HepG2 (cell line): ENCODE measurements at regions not wholly inside any gene's neighbourhood (a gene's known extent, or its start where the extent isn't known, plus 50 kb on each side); places are given as distances from the start of the nearest gene placed in this dataset.

ENCODE experiments used
- AGO1 ChIP-seq: fragments of 200-400 bp; formaldehyde crosslinking; IDR thresholded peaks from 2 replicates; pipeline ENCODE4 v1.6.1; 2017; ENCODE audit warnings: mild to moderate bottlenecking, low read depth, low read length, moderate library complexity; ENCODE audit not compliant: poor library complexity, severe bottlenecking
- ARID5B ChIP-seq: IDR thresholded peaks from 2 replicates; pipeline ENCODE4 v1.4.0; 2020; ENCODE audit warnings: mild to moderate bottlenecking, missing genetic modification reagents
- ETV6 ChIP-seq: sonication (generic); formaldehyde crosslinking; conservative IDR thresholded peaks from 2 replicates; pipeline ENCODE4 v1.4.0; 2020; ENCODE audit warnings: missing genetic modification reagents
- KAT2B ChIP-seq: fragments of 150-350 bp; IDR thresholded peaks from 2 replicates; pipeline ENCODE4 v1.6.1; 2014; ENCODE audit warnings: low read depth, low read length, borderline replicate concordance
- KDM5B ChIP-seq: sonication (generic); formaldehyde crosslinking; IDR thresholded peaks from 2 replicates; pipeline ENCODE4 v1.4.0; 2020; ENCODE audit warnings: missing genetic modification reagents, mild to moderate bottlenecking, borderline replicate concordance
- KLF6 ChIP-seq: IDR thresholded peaks from 2 replicates; pipeline ENCODE4 v1.8.0; 2016; ENCODE audit warnings: missing biosample characterization, missing genetic modification reagents
- MAX ChIP-seq: IDR thresholded peaks from 2 replicates; pipeline ENCODE4 v1.6.1; 2012; ENCODE audit warnings: inconsistent platforms
- NFYC ChIP-seq: IDR thresholded peaks from 2 replicates; pipeline ENCODE4 v1.6.1; 2016; ENCODE audit warnings: missing genetic modification reagents, missing compliant biosample characterization
- NR2F2 ChIP-seq: IDR thresholded peaks from 2 replicates; pipeline ENCODE4 v1.6.1; 2012; ENCODE audit warnings: low read depth, inconsistent platforms, borderline replicate concordance
- PATZ1 ChIP-seq: sonication (generic); formaldehyde crosslinking; IDR thresholded peaks from 2 replicates; pipeline ENCODE4 v1.4.0; 2020; ENCODE audit warnings: missing genetic modification reagents
- RFXAP ChIP-seq: sonication (generic); formaldehyde crosslinking; IDR thresholded peaks from 2 replicates; pipeline ENCODE4 v1.4.0; 2020; ENCODE audit warnings: missing genetic modification reagents, borderline replicate concordance
- TFDP1 ChIP-seq: IDR thresholded peaks from 2 replicates; pipeline ENCODE4 v1.6.1; 2016; ENCODE audit warnings: missing compliant biosample characterization, missing genetic modification reagents, borderline replicate concordance
- THYN1 ChIP-seq: sonication (generic); formaldehyde crosslinking; IDR thresholded peaks from 2 replicates; pipeline ENCODE4 v1.8.1; 2023; ENCODE audit warnings: low read depth, mild to moderate bottlenecking, moderate library complexity, missing genetic modification reagents, borderline replicate concordance
- ZBTB34 ChIP-seq: sonication (generic); formaldehyde crosslinking; IDR thresholded peaks from 2 replicates; pipeline ENCODE4 v1.8.0; 2022; ENCODE audit warnings: mild to moderate bottlenecking, missing genetic modification reagents
- ZNF343 ChIP-seq: sonication (generic); formaldehyde crosslinking; IDR thresholded peaks from 2 replicates; pipeline ENCODE4 v1.4.0; 2020; ENCODE audit warnings: mild to moderate bottlenecking, missing genetic modification reagents
- ZNF530 ChIP-seq: sonication (generic); formaldehyde crosslinking; IDR thresholded peaks from 2 replicates; pipeline ENCODE4 v1.5.0; 2020; ENCODE audit warnings: low read depth, mild to moderate bottlenecking, missing genetic modification reagents
- ZNF550 ChIP-seq: sonication (generic); formaldehyde crosslinking; IDR thresholded peaks from 2 replicates; pipeline ENCODE4 v1.4.0; 2020; ENCODE audit warnings: mild to moderate bottlenecking, missing genetic modification reagents, borderline replicate concordance
- ZNF558 ChIP-seq: sonication (generic); formaldehyde crosslinking; IDR thresholded peaks from 2 replicates; pipeline ENCODE4 v1.9.0; 2022; ENCODE audit warnings: mild to moderate bottlenecking, missing genetic modification reagents, borderline replicate concordance
- ZNF761 ChIP-seq: sonication (generic); formaldehyde crosslinking; conservative IDR thresholded peaks from 2 replicates; pipeline ENCODE4 v1.4.0; 2020; ENCODE audit warnings: mild to moderate bottlenecking, missing genetic modification reagents
- ZSCAN5A ChIP-seq: sonication (generic); formaldehyde crosslinking; IDR thresholded peaks from 2 replicates; pipeline ENCODE4 v1.8.0; 2022; ENCODE audit warnings: mild to moderate bottlenecking, missing genetic modification reagents, borderline replicate concordance

GRCh38 chr4:153153339-153153871, 50.8 kb upstream of the TRIM2 start (continued):
- TF ChIP-seq KAT2B (no peak), NR2F2 (no peak), MAX (peak; percentile 21; the same call in 1 of the 2 replicates), THYN1 (CRISPR knock-in tag) (no peak), ZNF550 (CRISPR knock-in tag) (no peak), ZNF530 (no peak), ZBTB34 (CRISPR knock-in tag) (no peak), PATZ1 (0 out of 2 replicates have a peak, but pooled peaks have one; percentile 30), NFYC (CRISPR knock-in tag) (no peak), KDM5B (CRISPR knock-in tag) (peak; percentile 28; the same call in 1 of the 2 replicates), ARID5B (CRISPR knock-in tag) (0 out of 2 replicates have a peak, but pooled peaks have one; percentile 7), ZSCAN5A (CRISPR knock-in tag) (no peak), AGO1 (peak; percentile 22), ZNF558 (CRISPR knock-in tag) (no peak), ETV6 (CRISPR knock-in tag) (no peak), KLF6 (CRISPR knock-in tag) (no peak), ZNF343 (CRISPR knock-in tag) (0 out of 2 replicates have a peak, but pooled peaks have one; percentile 23), TFDP1 (CRISPR knock-in tag) (peak; percentile 30; the same call in 1 of the 2 replicates), ZNF761 (CRISPR knock-in tag) (no peak), RFXAP (CRISPR knock-in tag) (0 out of 2 replicates have a peak, but pooled peaks have one; percentile 18)
